ENCODE measurements at regions not wholly inside any gene's neighbourhood (a gene's known extent, or its start where the extent isn't known, plus 50 kb on each side); places are given as distances from the start of the nearest gene placed in this dataset.

GRCh38 chr19:31560086-31561060, 211.1 kb upstream of the TSHZ3 start:
- DNase-seq (ENCODE audit: low read depth): no peak

- DNase-seq (ENCODE audit: low read depth): no peak
These were observed 213.9 kb upstream of the TSHZ3 start for GRCh38 chr19:31562966-31563612.

GRCh38 chr19:31567776-31568175, 218.5 kb upstream of the TSHZ3 start:
- DNase-seq (ENCODE audit: low read depth): no peak

- DNase-seq (ENCODE audit: low read depth): no peak
These were observed 219.5 kb upstream of the TSHZ3 start for GRCh38 chr19:31568724-31569123.

DNA sequence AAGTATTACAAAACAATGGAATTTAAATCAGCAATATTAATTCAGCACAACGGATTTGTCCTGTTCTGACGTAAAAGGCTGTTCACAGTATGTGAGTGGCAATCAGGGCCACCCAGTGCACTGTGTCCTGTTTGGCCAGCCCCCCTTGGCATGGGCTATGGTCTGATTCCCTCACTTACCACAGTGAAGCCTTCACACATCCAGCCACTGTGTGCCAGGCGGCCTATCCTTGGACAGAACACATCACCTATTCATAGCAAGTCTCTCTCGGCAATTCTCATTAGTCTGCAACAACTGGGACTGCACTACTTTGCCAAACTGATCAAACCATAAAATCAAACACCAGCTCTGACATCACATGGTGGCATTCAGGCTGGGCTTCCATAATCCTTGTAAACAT, 221.5 kb upstream of the TSHZ3 start:
- DNase-seq (ENCODE audit: low read depth): no peak

DNA sequence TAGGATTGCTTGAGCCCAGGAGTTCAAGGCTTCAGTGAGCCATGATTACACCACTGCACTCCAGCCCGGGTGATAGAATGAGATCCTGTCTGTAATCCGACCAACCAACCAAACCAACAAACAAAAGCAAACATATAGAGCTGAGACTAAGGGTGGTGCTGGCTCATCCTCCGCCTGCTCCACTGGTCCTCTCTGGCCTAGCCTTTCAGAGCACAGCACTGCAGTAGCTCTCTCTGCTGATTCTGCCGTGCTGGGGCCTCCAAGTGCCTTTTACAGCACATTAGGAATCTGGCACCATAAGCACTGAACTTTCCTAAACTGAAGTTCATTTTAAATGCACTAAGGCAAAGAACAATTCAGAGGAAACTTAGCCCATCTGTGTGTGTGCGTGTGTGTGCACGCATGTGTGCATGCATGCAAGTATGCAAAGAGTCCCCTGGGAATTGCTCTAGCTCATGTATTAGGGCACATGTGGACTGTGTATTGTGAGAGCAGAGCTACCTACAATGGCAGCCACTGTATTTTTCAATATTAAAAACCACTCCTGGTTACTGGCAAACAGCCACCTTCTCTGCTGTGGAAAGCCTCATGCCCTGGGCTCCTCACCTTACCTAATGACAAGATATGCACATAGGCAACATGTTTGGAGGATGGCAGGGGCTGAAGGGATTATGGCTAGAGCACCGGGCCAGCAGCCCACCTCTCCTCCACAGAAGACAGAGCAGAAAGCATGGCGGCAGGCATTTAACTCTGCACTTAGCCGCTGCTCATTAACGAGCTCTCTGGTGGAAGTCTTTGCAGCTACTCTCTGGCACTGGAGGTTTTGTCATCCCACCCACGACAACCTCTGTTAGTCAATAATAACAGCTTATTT, 223.1 kb upstream of the TSHZ3 start:
- no peak for DNase-seq (ENCODE audit: low read depth)

- no peak for DNase-seq (ENCODE audit: low read depth)
These were observed 223.7 kb upstream of the TSHZ3 start for GRCh38 chr19:31572976-31573298.

DNA sequence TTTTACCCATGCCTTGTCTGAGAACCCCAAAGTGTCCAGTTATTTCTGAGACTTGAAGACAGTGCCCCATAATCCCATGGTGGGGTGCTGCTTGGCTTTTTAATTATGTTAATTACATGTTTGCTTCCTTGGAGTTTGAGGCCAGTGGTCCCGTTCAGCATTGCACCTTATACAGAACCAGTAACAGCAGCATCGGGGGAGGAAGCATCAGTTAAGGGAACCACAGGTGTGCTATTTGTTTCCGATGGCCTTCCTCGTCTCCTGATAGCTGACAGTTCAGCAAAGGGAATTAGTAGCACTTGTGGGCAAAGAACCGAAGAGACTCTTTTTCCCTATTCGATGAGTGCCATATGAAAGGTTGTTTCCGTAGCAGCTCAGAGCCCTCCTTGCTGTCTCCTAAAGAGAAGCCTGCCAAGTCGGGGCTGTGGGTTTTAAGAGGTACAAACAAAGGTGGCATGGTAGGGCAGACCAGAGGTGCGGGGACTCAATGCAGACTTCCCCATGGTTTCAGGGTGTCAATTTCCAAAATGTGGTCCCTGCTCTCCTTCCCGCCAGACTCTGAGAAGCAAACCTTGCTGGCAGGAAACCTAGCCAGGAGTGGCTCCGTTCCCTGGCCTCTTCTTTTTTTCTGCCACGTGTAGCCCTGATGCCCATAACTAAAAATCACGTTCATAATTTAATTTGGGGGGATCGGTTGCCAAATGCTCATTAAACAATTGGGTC, 225.2 kb upstream of the TSHZ3 start:
- DNase-seq (ENCODE audit: low read depth): no peak

GRCh38 chr19:31575846-31576335, 226.7 kb upstream of the TSHZ3 start:
- DNase-seq (ENCODE audit: low read depth): no peak

DNA sequence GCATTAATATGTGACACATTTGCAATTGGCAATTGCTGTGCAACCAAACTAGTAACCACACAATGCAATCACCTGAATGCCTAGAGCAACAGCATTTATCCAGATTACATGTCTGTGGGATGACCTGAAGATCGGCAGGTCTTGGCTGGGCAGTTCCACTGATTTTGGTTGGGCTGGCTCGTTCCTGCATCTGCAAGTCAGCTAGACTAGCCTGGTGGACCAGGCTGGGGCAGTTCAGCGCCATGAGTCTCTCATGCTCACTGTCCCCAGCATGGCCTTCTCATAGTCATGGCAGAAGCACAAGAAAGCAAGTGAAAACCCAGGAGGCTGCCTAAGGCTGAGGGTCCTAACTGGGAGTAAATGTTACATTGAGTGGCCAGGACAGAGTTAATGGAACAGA, 229.1 kb upstream of the TSHZ3 start:
- no peak for DNase-seq (ENCODE audit: low read depth)

- DNase-seq (ENCODE audit: low read depth): no peak
These were observed 233.9 kb upstream of the TSHZ3 start for GRCh38 chr19:31583148-31583547.

GRCh38 chr19:31586282-31586681, 237.0 kb upstream of the TSHZ3 start:
- peak; percentile 62 for DNase-seq (ENCODE audit: low read depth)

DNA sequence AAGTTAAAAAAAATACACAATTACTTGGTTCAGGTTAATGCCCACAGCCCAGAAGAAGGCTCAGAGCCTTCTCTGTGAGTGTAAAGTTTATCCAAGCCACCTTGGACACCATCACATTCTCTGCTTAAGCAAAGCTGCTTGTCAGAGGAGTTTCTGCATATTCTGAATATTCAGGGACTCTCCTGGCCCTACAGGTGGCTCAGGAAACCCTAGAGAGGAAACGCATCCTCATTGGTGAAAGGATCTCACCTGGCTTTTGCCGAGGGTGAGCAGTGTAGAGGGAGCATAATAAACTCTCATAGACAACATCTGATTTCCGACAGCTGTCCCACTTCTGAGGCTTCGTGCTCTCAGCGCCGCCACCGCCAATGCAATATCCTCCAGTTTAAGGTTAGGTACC, 239.9 kb upstream of the TSHZ3 start:
- no peak for DNase-seq (ENCODE audit: low read depth)

DNA sequence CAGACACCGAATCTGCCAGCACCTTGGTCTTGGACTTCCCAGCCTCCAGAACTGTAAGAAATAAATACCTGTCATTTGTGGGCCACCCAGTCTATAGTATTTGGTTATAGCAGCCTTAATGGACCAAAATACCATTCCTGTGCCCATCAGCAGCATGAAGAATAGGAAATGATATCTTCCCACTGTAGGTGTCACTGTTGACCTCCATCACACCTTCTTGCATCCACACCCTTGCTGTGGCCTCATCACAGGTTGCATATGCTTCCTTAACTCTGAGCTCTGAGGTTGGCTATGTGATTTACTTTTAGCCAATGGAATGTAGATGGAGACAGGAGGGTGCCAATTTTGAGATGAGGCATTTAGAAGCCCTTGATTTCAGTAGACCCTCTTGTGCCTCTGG, 242.0 kb upstream of the TSHZ3 start:
- DNase-seq (ENCODE audit: low read depth): peak; percentile 16

DNA sequence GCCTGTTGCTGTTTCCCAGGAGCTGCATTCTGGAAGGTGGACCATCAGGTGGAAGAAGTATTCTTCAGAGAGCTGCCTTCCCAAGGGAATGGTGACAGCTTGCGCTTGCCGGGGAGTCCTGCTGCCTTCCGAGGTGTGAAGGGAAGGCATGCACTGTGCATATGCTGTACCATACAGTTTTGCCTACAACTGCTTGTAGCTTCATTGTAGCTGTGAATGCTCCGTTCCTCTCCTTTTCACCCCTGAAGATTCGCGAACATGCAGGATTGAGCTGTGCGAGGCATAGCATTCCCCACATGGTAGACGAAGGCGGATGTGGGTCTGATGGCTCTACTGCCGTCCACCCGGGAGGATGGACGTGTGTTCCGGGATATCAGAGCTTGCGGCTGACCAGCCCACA, 243.2 kb upstream of the TSHZ3 start:
- no peak for DNase-seq (ENCODE audit: low read depth)

- DNase-seq (ENCODE audit: low read depth): no peak
These were observed 245.5 kb upstream of the TSHZ3 start for GRCh38 chr19:31594701-31595100.

GRCh38 chr19:31595521-31595920, 246.3 kb upstream of the TSHZ3 start:
- no peak for DNase-seq (ENCODE audit: low read depth)

DNA sequence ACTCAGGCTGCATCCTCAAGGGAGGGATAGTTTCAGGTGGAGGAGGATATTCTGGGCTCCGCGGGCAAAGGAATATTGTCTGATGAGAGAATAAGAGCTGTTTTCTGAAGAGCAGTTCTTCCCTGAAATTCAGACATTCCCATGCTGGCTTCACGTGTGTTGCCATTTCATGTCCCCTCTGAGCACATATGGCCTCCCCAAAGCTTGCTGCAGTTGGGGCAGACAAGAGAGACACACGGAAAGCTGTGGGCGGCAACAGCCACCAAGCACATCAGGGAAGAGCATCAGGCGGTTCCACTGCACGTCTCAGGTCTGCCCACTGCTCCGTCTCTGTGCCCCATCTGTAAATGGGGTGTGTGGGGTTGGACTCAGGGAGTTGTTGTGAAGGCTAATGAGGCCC, 247.5 kb upstream of the TSHZ3 start:
- DNase-seq (ENCODE audit: low read depth): no peak

- DNase-seq (ENCODE audit: low read depth): no peak
These were observed 248.4 kb upstream of the TSHZ3 start for GRCh38 chr19:31597616-31598015.

DNA sequence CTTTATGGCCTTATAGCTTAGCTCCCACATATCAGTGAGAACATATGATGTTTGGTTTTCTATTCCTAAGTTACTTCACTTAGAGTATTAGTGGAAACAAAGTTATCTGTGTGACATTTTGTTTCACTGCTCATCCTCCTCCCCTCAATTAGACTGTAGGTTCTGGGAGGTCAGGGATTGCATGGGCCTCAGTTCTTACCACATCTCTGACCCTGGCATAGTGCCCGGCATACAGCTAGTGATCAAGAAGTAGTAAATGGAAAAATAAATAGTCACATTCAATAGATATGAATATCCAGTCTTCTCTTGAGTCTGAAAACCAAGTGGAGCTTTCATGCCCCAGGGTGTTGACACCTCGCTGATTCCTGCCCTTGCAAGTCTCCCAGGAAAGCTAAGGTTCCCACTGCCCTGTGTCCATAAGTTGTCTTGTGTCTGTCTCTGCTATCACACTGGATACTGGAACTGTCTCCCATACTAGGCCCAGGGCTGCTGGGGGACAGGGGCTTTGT, 249.5 kb upstream of the TSHZ3 start:
- no peak for DNase-seq (ENCODE audit: low read depth)

DNA sequence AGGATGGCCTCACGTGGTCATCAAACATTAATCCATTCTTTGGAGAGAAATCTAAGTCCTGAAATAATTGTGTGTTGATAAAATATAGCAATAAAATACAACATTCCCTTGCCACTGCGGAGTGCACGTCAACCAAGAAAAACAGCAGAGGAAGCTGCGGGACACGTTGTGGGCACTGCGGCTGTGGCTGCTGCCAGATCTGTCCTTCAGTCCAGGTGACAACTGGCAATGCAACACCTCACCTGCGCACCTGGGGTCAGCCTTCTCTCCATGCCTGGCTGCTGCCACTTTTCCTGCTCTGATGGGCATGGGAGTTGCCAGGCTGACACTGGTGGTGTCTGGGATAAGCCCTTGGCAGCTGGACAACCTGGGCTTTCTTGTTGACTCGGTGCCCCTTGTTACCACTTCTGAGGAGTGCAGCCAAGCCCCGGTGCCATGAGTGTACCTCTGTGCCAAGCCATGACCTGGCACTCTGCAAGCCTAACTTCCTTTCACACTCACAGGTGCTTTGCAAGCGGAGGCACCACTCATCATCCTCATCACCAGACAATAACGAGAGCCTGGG, 251.6 kb upstream of the TSHZ3 start:
- DNase-seq (ENCODE audit: low read depth): no peak

All from Daoy (cell line).